ENCODE measurements at regions not wholly inside any gene's neighbourhood (a gene's known extent, or its start where the extent isn't known, plus 50 kb on each side); places are given as distances from the start of the nearest gene placed in this dataset.
"Not testable (repeated sequence)": the region's sequence is repeated elsewhere in the genome, so short reads cannot be mapped to it uniquely, and the experiment has no call there.

DNA sequence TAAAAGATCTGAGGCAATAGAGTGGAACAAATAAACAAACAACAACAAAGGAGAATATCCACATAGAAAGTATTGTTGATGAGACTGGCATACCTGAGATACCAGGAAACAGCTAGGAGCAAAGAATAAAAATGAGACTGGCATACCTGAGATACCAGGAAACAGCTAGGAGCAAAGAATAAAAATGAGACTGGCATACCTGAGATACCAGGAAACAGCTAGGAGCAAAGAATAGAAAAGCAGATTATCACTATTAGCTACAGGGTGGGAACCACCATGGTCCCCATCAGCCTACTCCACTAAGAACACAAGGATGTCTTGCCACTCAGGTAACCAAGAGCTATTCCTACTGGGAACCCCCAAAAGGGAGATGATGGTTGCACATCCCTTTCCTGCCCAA is 230.2 kb upstream of the MMS22L start:
- TF ChIP-seq ZNF274 (IDR thresholded peaks at IDR 0.05; ENCODE audit: low read depth, low read length); SUZ12 (IDR thresholded peaks at IDR 0.05; ENCODE audit: extremely low read depth, insufficient read depth, insufficient read length): not testable (repeated sequence)
